GM23338 (cell line): ENCODE measurements at regions not wholly inside any gene's neighbourhood (a gene's known extent, or its start where the extent isn't known, plus 50 kb on each side); places are given as distances from the start of the nearest gene placed in this dataset.

Experiments used
- ATAC-seq: fragments of 200-7000 bp; cut with Tn5 transposase; 3 replicates; pipeline ENCODE4 v1.9.1; 2020
- DNase-seq: peaks from one replicate; pipeline ENCODE4 v3.0.0-alpha.2; 2015; ENCODE audit warnings: low spot score
- H2AFZ ChIP-seq: fragments of 200-600 bp; sonication (generic); 2 replicates; pipeline ENCODE4 v1.8.0; 2016; ENCODE audit warnings: antibody characterized with exemption, mild to moderate bottlenecking, moderate library complexity
- H3F3A ChIP-seq: fragments of 200-600 bp; sonication (generic); replicated peaks from 2 replicates; pipeline ENCODE4 v1.8.0; 2017; ENCODE audit warnings: antibody characterized with exemption, mixed run types, low read depth
- H3K27ac ChIP-seq: fragments of 200-600 bp; sonication (generic); 2 replicates; pipeline ENCODE4 v1.6.1; 2016; ENCODE audit warnings: low read depth
- H3K27me3 ChIP-seq: fragments of 200-600 bp; sonication (generic); 2 replicates; pipeline ENCODE4 v1.8.0; 2016; ENCODE audit warnings: mild to moderate bottlenecking, mixed run types, moderate library complexity; ENCODE audit not compliant: insufficient read depth
- H3K36me3 ChIP-seq: fragments of 200-600 bp; sonication (generic); 2 replicates; pipeline ENCODE4 v1.8.0; 2016; ENCODE audit warnings: mild to moderate bottlenecking; ENCODE audit not compliant: insufficient read depth
- H3K4me1 ChIP-seq: fragments of 200-600 bp; sonication (generic); 2 replicates; pipeline ENCODE4 v1.8.0; 2016; ENCODE audit warnings: mild to moderate bottlenecking, moderate library complexity; ENCODE audit not compliant: insufficient read depth
- H3K4me2 ChIP-seq: fragments of 200-600 bp; sonication (generic); 2 replicates; pipeline ENCODE4 v1.7.1; 2017; ENCODE audit warnings: mixed run types
- H3K4me3 ChIP-seq: fragments of 200-600 bp; sonication (generic); 2 replicates; pipeline ENCODE4 v1.6.1; 2016; ENCODE audit warnings: mixed run types
- H3K79me2 ChIP-seq: fragments of 200-600 bp; sonication (generic); replicated peaks from 2 replicates; pipeline ENCODE4 v1.8.0; 2017; ENCODE audit warnings: mild to moderate bottlenecking; ENCODE audit not compliant: insufficient read depth
- H3K9me2 ChIP-seq: fragments of 200-600 bp; sonication (generic); 2 replicates; pipeline ENCODE4 v1.8.0; 2017; ENCODE audit not compliant: insufficient read depth
- H4K20me1 ChIP-seq: fragments of 200-600 bp; sonication (generic); replicated peaks from 2 replicates; pipeline ENCODE4 v1.8.0; 2017; ENCODE audit warnings: mild to moderate bottlenecking; ENCODE audit not compliant: insufficient read depth
- H3K27ac Mint-ChIP-seq: 2 replicates; pipeline ENCODE4 v1.8.0; 2020; ENCODE audit warnings: inconsistent platforms, mild to moderate bottlenecking, moderate library complexity, mixed read lengths
- H3K27me3 Mint-ChIP-seq: 3 replicates; pipeline ENCODE4 v1.8.0; 2022; ENCODE audit warnings: low read depth, mild to moderate bottlenecking, moderate library complexity, mixed read lengths, inconsistent platforms; ENCODE audit not compliant: insufficient read depth, poor library complexity
- H3K36me3 Mint-ChIP-seq: 3 replicates; pipeline ENCODE4 v1.8.0; 2021; ENCODE audit warnings: low read depth, mild to moderate bottlenecking, inconsistent platforms, moderate library complexity, mixed read lengths
- H3K4me1 Mint-ChIP-seq: 3 replicates; pipeline ENCODE4 v1.8.0; 2020; ENCODE audit warnings: mild to moderate bottlenecking, inconsistent platforms, mixed read lengths
- H3K4me3 Mint-ChIP-seq: 3 replicates; pipeline ENCODE4 v1.8.0; 2021; ENCODE audit warnings: moderate library complexity, mild to moderate bottlenecking, inconsistent platforms, mixed read lengths
- H3K9me3 Mint-ChIP-seq: 3 replicates; pipeline ENCODE4 v1.8.0; 2020; ENCODE audit warnings: moderate library complexity, mild to moderate bottlenecking, inconsistent platforms, mixed read lengths
- CREB1 ChIP-seq: fragments of 250-450 bp; sonication (Bioruptor Pico); IDR thresholded peaks from 2 replicates; pipeline ENCODE4 v1.5.0; 2020; ENCODE audit warnings: low read depth, mild to moderate bottlenecking, moderate library complexity
- CTCF ChIP-seq, 2 experiments: fragments of 200-600 bp in 1 of 2; sonication (generic) in 1 of 2; conservative IDR thresholded peaks; 2 replicates each; pipeline versions ENCODE4 v1.5.1 to v1.6.1; 2016 to 2017; ENCODE audit warnings: antibody characterized with exemption in 2 of 2, low read depth in 2 of 2, mild to moderate bottlenecking in 2 of 2, moderate library complexity in 1 of 2
- ETS1 ChIP-seq: IDR thresholded peaks from 2 replicates; pipeline ENCODE4 v1.6.1; 2016; ENCODE audit warnings: antibody characterized with exemption
- EZH2 ChIP-seq: fragments of 200-600 bp; sonication (generic); IDR thresholded peaks from one replicate; pipeline ENCODE4 v1.8.0; 2017; ENCODE audit warnings: antibody characterized with exemption, mild to moderate bottlenecking, low read depth; ENCODE audit not compliant: unreplicated experiment
- EZH2phosphoT487 ChIP-seq: fragments of 200-600 bp; sonication (generic); IDR thresholded peaks from one replicate; pipeline ENCODE4 v1.8.1; 2018; ENCODE audit warnings: antibody characterized with exemption; ENCODE audit not compliant: unreplicated experiment
- JUNB ChIP-seq: IDR thresholded peaks from one replicate; pipeline ENCODE4 v1.6.1; 2016; ENCODE audit warnings: antibody characterized with exemption; ENCODE audit not compliant: unreplicated experiment
- NANOG ChIP-seq: IDR thresholded peaks from 2 replicates; pipeline ENCODE4 v1.6.1; 2016; ENCODE audit warnings: antibody characterized with exemption, borderline replicate concordance
- POLR2AphosphoS5 ChIP-seq: IDR thresholded peaks from 2 replicates; pipeline ENCODE4 v1.6.1; 2016; ENCODE audit warnings: antibody characterized with exemption, low read depth
- REST ChIP-seq: IDR thresholded peaks from one replicate; pipeline ENCODE4 v1.6.1; 2018; ENCODE audit warnings: antibody characterized with exemption; ENCODE audit not compliant: unreplicated experiment
- STAT1 ChIP-seq: IDR thresholded peaks from one replicate; pipeline ENCODE4 v1.6.1; 2016; ENCODE audit warnings: antibody characterized with exemption; ENCODE audit not compliant: unreplicated experiment
- ZNF114 ChIP-seq: fragments of 250-450 bp; sonication (Bioruptor Pico); IDR thresholded peaks from 2 replicates; pipeline ENCODE4 v1.5.0; 2020; ENCODE audit warnings: mild to moderate bottlenecking, moderate library complexity
- ZNF331 ChIP-seq: fragments of 250-450 bp; sonication (Bioruptor Pico); IDR thresholded peaks from 2 replicates; pipeline ENCODE4 v1.5.0; 2020; ENCODE audit warnings: low read depth, mild to moderate bottlenecking, moderate library complexity
- ZNF462 ChIP-seq: fragments of 250-450 bp; sonication (Bioruptor Pico); IDR thresholded peaks from 2 replicates; pipeline ENCODE4 v1.5.0; 2020; ENCODE audit warnings: mild to moderate bottlenecking, moderate library complexity

- Mint-ChIP-seq H3K27ac (no peak overlapping the region), H3K27me3 (no peaks in the 10 kb centered on the region), H3K36me3 (no peaks in the 10 kb centered on the region), H3K4me1 (no peaks in the 10 kb centered on the region), H3K9me3 (no peaks in the 10 kb centered on the region), H3K4me3 (no peak overlapping the region)
- DNase-seq, result no peak
- H3K4me3 ChIP-seq, result no peak overlapping the region
- 0 out of 2 replicates have a peak, but pooled peaks cover 3% of the 10 kb centered on the region for H3K9me2 ChIP-seq
- H4K20me1 ChIP-seq, result no peaks in the 10 kb centered on the region
- H3F3A ChIP-seq, result no peaks in the 10 kb centered on the region
- peaks cover 12% of the 10 kb centered on the region; the same call in 1 of the 2 replicates for H3K4me1 ChIP-seq
- H3K4me2 ChIP-seq, result no peak overlapping the region
- no peak overlapping the region for H2AFZ ChIP-seq
- no peak for TF ChIP-seq NANOG
- no peak for TF ChIP-seq EZH2
- TF ChIP-seq JUNB, result no peak
- TF ChIP-seq CREB1 (CRISPR knock-in tag), result no peak
- TF ChIP-seq ZNF114 (CRISPR knock-in tag), result no peak
- no peak for TF ChIP-seq REST
- no peak for TF ChIP-seq STAT1
- no peak for TF ChIP-seq ETS1
- TF ChIP-seq ZNF331, result no peak
- TF ChIP-seq EZH2phosphoT487, result no peak
- TF ChIP-seq ZNF462, result no peak
- TF ChIP-seq CTCF (conservative IDR thresholded peaks at IDR 0.05; ENCODE audit: low read depth in 2 of 2), result no peak
- no peak for TF ChIP-seq POLR2AphosphoS5
- H3K79me2 ChIP-seq, result no peaks in the 10 kb centered on the region
- no peak overlapping the region for H3K27ac ChIP-seq
- no peak for ATAC-seq
- no peaks in the 10 kb centered on the region for H3K27me3 ChIP-seq
- H3K36me3 ChIP-seq, result no peaks in the 10 kb centered on the region
Observed at GRCh38 chr1:82045221-82045620, 244.5 kb downstream of the ADGRL2 start.
